RWPE2 (cell line): ENCODE measurements at regions not wholly inside any gene's neighbourhood (a gene's known extent, or its start where the extent isn't known, plus 50 kb on each side); places are given as distances from the start of the nearest gene placed in this dataset.

Experiments used
- ATAC-seq: fragments of 200-7000 bp; cut with Tn5 transposase; 3 replicates; pipeline ENCODE4 v1.9.1; 2021; ENCODE audit warnings: low read depth
- DNase-seq: peaks from one replicate; pipeline ENCODE4 v3.0.0-alpha.2; 2020; ENCODE audit warnings: low spot score
- H3K27ac ChIP-seq: fragments of 450-650 bp; 2 replicates; pipeline ENCODE4 v1.5.1; 2017; ENCODE audit warnings: mild to moderate bottlenecking; ENCODE audit not compliant: poor library complexity, severe bottlenecking
- H3K27me3 ChIP-seq: fragments of 250-450 bp; sonication (Bioruptor Pico); 2 replicates; pipeline ENCODE4 v1.5.1; 2021; ENCODE audit warnings: mild to moderate bottlenecking, moderate library complexity; ENCODE audit not compliant: insufficient read depth, poor library complexity, severe bottlenecking
- H3K36me3 ChIP-seq: fragments of 250-450 bp; sonication (Bioruptor Pico); 2 replicates; pipeline ENCODE4 v1.5.1; 2020; ENCODE audit warnings: low read depth, mild to moderate bottlenecking, moderate library complexity
- H3K4me1 ChIP-seq: fragments of 250-450 bp; sonication (Bioruptor Pico); 2 replicates; pipeline ENCODE4 v1.5.1; 2021; ENCODE audit warnings: mild to moderate bottlenecking, moderate library complexity; ENCODE audit not compliant: insufficient read depth, poor library complexity, severe bottlenecking
- H3K4me3 ChIP-seq: fragments of 250-450 bp; sonication (Bioruptor Pico); 2 replicates; pipeline ENCODE4 v1.5.1; 2021; ENCODE audit warnings: mild to moderate bottlenecking, moderate library complexity; ENCODE audit not compliant: severe bottlenecking
- H3K9me3 ChIP-seq: fragments of 250-450 bp; sonication (Bioruptor Pico); 2 replicates; pipeline ENCODE4 v1.5.1; 2021; ENCODE audit warnings: mild to moderate bottlenecking, moderate library complexity; ENCODE audit not compliant: severe bottlenecking
- CTCF ChIP-seq: fragments of 450-650 bp; IDR thresholded peaks from one replicate; pipeline ENCODE4 v1.5.1; 2017; ENCODE audit warnings: mild to moderate bottlenecking, moderate library complexity; ENCODE audit not compliant: poor library complexity, severe bottlenecking

- H3K4me1 ChIP-seq: peaks cover 15% of the 10 kb centered on the region
- no peak overlapping the region for H3K4me3 ChIP-seq
- DNase-seq: no peak
- peak overlapping the region; percentile 22 for H3K27ac ChIP-seq
- no peaks in the 10 kb centered on the region for H3K36me3 ChIP-seq
- no peaks in the 10 kb centered on the region for H3K27me3 ChIP-seq
- peak; percentile 42 for ATAC-seq
- no peaks in the 10 kb centered on the region for H3K9me3 ChIP-seq
- peak; percentile 18 for TF ChIP-seq CTCF
Observed at GRCh38 chr1:101137144-101138126, 99.4 kb upstream of the S1PR1 start.

GRCh38 chr1:101136739-101137138, 100.1 kb upstream of the S1PR1 start:
- no peaks in the 10 kb centered on the region for H3K27me3 ChIP-seq
- ATAC-seq (no peak), DNase-seq (no peak)
- H3K27ac ChIP-seq: peak overlapping the region; percentile 22
- peaks cover 22% of the 10 kb centered on the region for H3K4me1 ChIP-seq
- H3K36me3 ChIP-seq: no peaks in the 10 kb centered on the region
- TF ChIP-seq CTCF: peak; percentile 41
- H3K9me3 ChIP-seq: no peaks in the 10 kb centered on the region
- H3K4me3 ChIP-seq: no peak overlapping the region

DNA sequence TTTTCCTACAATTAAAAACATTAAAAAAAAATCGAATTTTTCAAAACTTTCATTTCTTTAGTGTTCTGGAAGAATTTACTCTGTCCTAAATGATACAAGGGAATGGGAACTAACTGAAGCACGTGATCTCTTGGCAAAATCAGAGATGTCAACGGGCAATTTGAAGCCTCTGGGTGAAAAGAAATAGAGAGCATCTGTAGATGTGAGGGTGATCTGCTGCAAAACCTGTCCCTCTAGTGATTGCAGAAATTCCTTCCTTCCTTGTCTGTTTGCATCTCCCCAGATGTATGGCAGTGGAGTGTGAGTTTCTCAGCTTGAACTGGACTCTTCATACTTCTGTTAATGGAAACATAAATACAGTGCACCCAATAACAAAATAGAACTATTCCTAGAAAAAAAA, 100.5 kb upstream of the S1PR1 start:
- Histone ChIP-seq H3K36me3 (no peaks in the 10 kb centered on the region), H3K27ac (no peak overlapping the region), H3K27me3 (no peaks in the 10 kb centered on the region), H3K4me3 (no peak overlapping the region), H3K4me1 (peaks cover 25% of the 10 kb centered on the region), H3K9me3 (no peaks in the 10 kb centered on the region)
- DNase-seq (no peak), ATAC-seq (no peak)
- no peak for TF ChIP-seq CTCF

- no peak for DNase-seq
- no peak overlapping the region for H3K27ac ChIP-seq
- no peak for TF ChIP-seq CTCF
- H3K4me3 ChIP-seq: no peak overlapping the region
- no peak for ATAC-seq
- peaks cover 32% of the 10 kb centered on the region for H3K4me1 ChIP-seq
- no peaks in the 10 kb centered on the region for H3K9me3 ChIP-seq
- H3K27me3 ChIP-seq: no peaks in the 10 kb centered on the region
- no peaks in the 10 kb centered on the region for H3K36me3 ChIP-seq
Observed at GRCh38 chr1:101135526-101135925, 101.3 kb upstream of the S1PR1 start.
